ENCODE measurements at regions not wholly inside any gene's neighbourhood (a gene's known extent, or its start where the extent isn't known, plus 50 kb on each side); places are given as distances from the start of the nearest gene placed in this dataset.

- DNase-seq = no peak
These were observed 61.7 kb upstream of the PPP2R2B start for GRCh38 chr5:146940295-146940694.

GRCh38 chr5:146944019-146944418, 65.5 kb upstream of the PPP2R2B start:
- no peak for DNase-seq

- DNase-seq = no peak
These were observed 66.4 kb upstream of the PPP2R2B start for GRCh38 chr5:146944764-146945616.

- no peak for DNase-seq
These were observed 67.1 kb upstream of the PPP2R2B start for GRCh38 chr5:146945617-146946084.

- DNase-seq = no peak
These were observed 68.8 kb upstream of the PPP2R2B start for GRCh38 chr5:146947181-146947941.

GRCh38 chr5:146948666-146949065, 70.1 kb upstream of the PPP2R2B start:
- no peak for DNase-seq

- DNase-seq = no peak
These were observed 73.6 kb upstream of the PPP2R2B start for GRCh38 chr5:146952168-146952567.

GRCh38 chr5:146956217-146956616, 77.7 kb upstream of the PPP2R2B start:
- no peak for DNase-seq

GRCh38 chr5:146959360-146959759, 80.8 kb upstream of the PPP2R2B start:
- no peak for DNase-seq

- DNase-seq = no peak
These were observed 84.3 kb upstream of the PPP2R2B start for GRCh38 chr5:146962801-146963355.

GRCh38 chr5:146965761-146966659, 87.5 kb upstream of the PPP2R2B start:
- DNase-seq = peak in 3 of 4 experiments; percentile 1

- DNase-seq = no peak
These were observed 89.1 kb upstream of the PPP2R2B start for GRCh38 chr5:146967646-146968045.

- no peak for DNase-seq
These were observed 92.8 kb upstream of the PPP2R2B start for GRCh38 chr5:146971401-146971800.

GRCh38 chr5:146986469-146986868, 107.9 kb upstream of the PPP2R2B start:
- DNase-seq = no peak

- no peak for DNase-seq
These were observed 115.4 kb upstream of the PPP2R2B start for GRCh38 chr5:146993876-146994530.

- no peak for DNase-seq
These were observed 117.3 kb upstream of the PPP2R2B start for GRCh38 chr5:146995878-146996277.

GRCh38 chr5:147015405-147015804, 136.8 kb upstream of the PPP2R2B start:
- no peak for DNase-seq

- no peak for DNase-seq
These were observed 138.6 kb upstream of the PPP2R2B start for GRCh38 chr5:147017191-147017590.

GRCh38 chr5:147017621-147018020, 139.1 kb upstream of the PPP2R2B start:
- no peak for DNase-seq

GRCh38 chr5:147018812-147019211, 140.3 kb upstream of the PPP2R2B start:
- no peak for DNase-seq

GRCh38 chr5:147036691-147037245, 158.2 kb upstream of the PPP2R2B start:
- DNase-seq = no peak

All from activated CD4-positive, CD25-positive, alpha-beta regulatory T cell (primary cell).